B cell (primary cell): ENCODE measurements at regions not wholly inside any gene's neighbourhood (a gene's known extent, or its start where the extent isn't known, plus 50 kb on each side); places are given as distances from the start of the nearest gene placed in this dataset.

Source experiments
- ATAC-seq: fragments of 200-7000 bp; cut with Tn5 transposase; one replicate; pipeline ENCODE4 v1.10.0; 2021; ENCODE audit warnings: low read depth, mild to moderate bottlenecking, moderate number of reproducible peaks, moderate library complexity
- CTCF ChIA-PET: fragments of 350-600 bp; sonication (Branson Sonifier 250); formaldehyde crosslinking; loops from one replicate; lab custom pipeline; 2021; ENCODE audit warnings: antibody characterized with exemption, inconsistent platforms; lab: Charles Lee
- POLR2A ChIA-PET: fragments of 350-600 bp; sonication (Branson Sonifier 250); formaldehyde crosslinking; loops from one replicate; lab custom pipeline; 2021; ENCODE audit warnings: antibody characterized with exemption; lab: Charles Lee
- DNase-seq: peaks from one replicate; pipeline ENCODE4 v3.0.0; 2013
- H2AFZ ChIP-seq: 2 replicates; pipeline ENCODE4 v1.6.1; 2012; ENCODE audit warnings: mild to moderate bottlenecking, low read depth, low read length; ENCODE audit not compliant: insufficient read depth, poor library complexity, severe bottlenecking
- H3K27ac ChIP-seq, 2 donors: 1 replicate in 1 of 2; 2 replicates in 1 of 2; pipeline ENCODE4 v1.5.1; 2012 to 2013; ENCODE audit warnings: low read length in 2 of 2, mild to moderate bottlenecking in 2 of 2, moderate library complexity in 1 of 2
- H3K27me3 ChIP-seq, 4 experiments: fragments of 200-600 bp in 1 of 4; sonication (generic) in 1 of 4; replicated peaks in 1 of 4; 1 replicate in 2 of 4; 2 replicates in 2 of 4; pipeline versions ENCODE4 v1.6.1 to v1.7.0; 2013 to 2016; ENCODE audit warnings: low read length in 3 of 4, mild to moderate bottlenecking in 2 of 4, mixed read lengths in 1 of 4, moderate library complexity in 1 of 4; ENCODE audit not compliant: insufficient read depth in 4 of 4, control insufficient read depth in 3 of 4; ENCODE audit errors: control extremely low read depth in 1 of 4
- H3K36me3 ChIP-seq, 2 experiments: replicated peaks in 1 of 2; 1 replicate in 1 of 2; 2 replicates in 1 of 2; pipeline versions ENCODE4 v1.6.1 to v1.7.1; 2013; ENCODE audit warnings: low read length in 1 of 2; ENCODE audit not compliant: insufficient read depth in 2 of 2, control insufficient read depth in 1 of 2; ENCODE audit errors: control extremely low read depth in 1 of 2, extremely low read depth in 1 of 2
- H3K4me1 ChIP-seq, 2 donors: fragments of 200-600 bp in 1 of 2; sonication (generic) in 1 of 2; 1 replicate in 1 of 2; 2 replicates in 1 of 2; pipeline versions ENCODE4 v1.5.1 to v1.6.1; 2013 to 2017; ENCODE audit warnings: low read length in 2 of 2; ENCODE audit not compliant: control insufficient read depth in 2 of 2, insufficient read depth in 2 of 2
- H3K4me2 ChIP-seq: replicated peaks from 2 replicates; pipeline ENCODE3; 2012; ENCODE audit warnings: mild to moderate bottlenecking, low read depth, low read length; ENCODE audit not compliant: poor library complexity, severe bottlenecking
- H3K4me3 ChIP-seq, 5 experiments: fragments of 200-600 bp in 1 of 5; sonication (generic) in 1 of 5; 1 replicate in 3 of 5; 2 replicates in 2 of 5; pipeline versions ENCODE4 v1.5.1 to v1.7.0; 2011 to 2016; ENCODE audit warnings: low read length in 4 of 5, mild to moderate bottlenecking in 4 of 5, low read depth in 2 of 5, control low read depth in 1 of 5, moderate library complexity in 1 of 5; ENCODE audit not compliant: insufficient read depth in 1 of 5; ENCODE audit errors: control extremely low read depth in 1 of 5, extremely low read depth in 1 of 5
- H3K79me2 ChIP-seq: fragments of 200-600 bp; sonication (generic); one replicate; pipeline ENCODE4 v1.6.0; 2016; ENCODE audit warnings: low read length; ENCODE audit not compliant: control insufficient read depth, insufficient read depth
- H3K9ac ChIP-seq: fragments of 200-600 bp; sonication (generic); 2 replicates; pipeline ENCODE4 v1.6.1; 2017; ENCODE audit warnings: mild to moderate bottlenecking, low read length, moderate library complexity
- H3K9me3 ChIP-seq, 3 donors: one replicate each; pipeline versions ENCODE4 v1.6.1 to v1.7.1; 2013; ENCODE audit warnings: low read length in 2 of 3; ENCODE audit not compliant: control insufficient read depth in 2 of 3, insufficient read depth in 1 of 3; ENCODE audit errors: control extremely low read depth in 1 of 3
- H4K20me1 ChIP-seq: 2 replicates; pipeline ENCODE4 v1.6.0; 2012; ENCODE audit warnings: mild to moderate bottlenecking, low read length; ENCODE audit not compliant: insufficient read depth, control insufficient read depth, poor library complexity, severe bottlenecking
- H3K27ac Mint-ChIP-seq: one replicate; pipeline ENCODE4 v1.8.0; 2021; ENCODE audit warnings: mixed read lengths
- H3K27me3 Mint-ChIP-seq: one replicate; pipeline ENCODE4 v1.8.0; 2021; ENCODE audit warnings: mixed read lengths
- H3K4me1 Mint-ChIP-seq: one replicate; pipeline ENCODE4 v1.8.0; 2021; ENCODE audit warnings: mixed read lengths
- H3K4me3 Mint-ChIP-seq: one replicate; pipeline ENCODE4 v1.8.0; 2021; ENCODE audit warnings: mixed read lengths
- H3K9me3 Mint-ChIP-seq: one replicate; pipeline ENCODE4 v1.8.0; 2022; ENCODE audit warnings: mixed read lengths; ENCODE audit not compliant: insufficient read depth
- EZH2 ChIP-seq: IDR thresholded peaks from 2 replicates; pipeline ENCODE4 v1.6.1; 2012; ENCODE audit warnings: borderline replicate concordance, low read depth, mild to moderate bottlenecking, moderate library complexity, low read length; ENCODE audit not compliant: insufficient read depth, poor library complexity, severe bottlenecking
- WGBS: methylation state at CpG from one replicate; pipeline ENCODE4 v1.1.5; 2013; ENCODE audit warnings: missing lambda C conversion rate; ENCODE audit not compliant: insufficient coverage; 5-methylcytosine and 5-hydroxymethylcytosine counted together
- intact Hi-C: fragments of 100-400 bp; cut with micrococcal nuclease; formaldehyde crosslinking; loops from one replicate; pipeline ENCODE4 v1.10.0; 2022
- TF ChIP-seq, protein P1 (sequence below): fragments of 200-600 bp; IDR thresholded peaks from one replicate; pipeline ENCODE4 v1.8.0; 2022; ENCODE audit warnings: antibody characterized with exemption, mild to moderate bottlenecking

DNA sequence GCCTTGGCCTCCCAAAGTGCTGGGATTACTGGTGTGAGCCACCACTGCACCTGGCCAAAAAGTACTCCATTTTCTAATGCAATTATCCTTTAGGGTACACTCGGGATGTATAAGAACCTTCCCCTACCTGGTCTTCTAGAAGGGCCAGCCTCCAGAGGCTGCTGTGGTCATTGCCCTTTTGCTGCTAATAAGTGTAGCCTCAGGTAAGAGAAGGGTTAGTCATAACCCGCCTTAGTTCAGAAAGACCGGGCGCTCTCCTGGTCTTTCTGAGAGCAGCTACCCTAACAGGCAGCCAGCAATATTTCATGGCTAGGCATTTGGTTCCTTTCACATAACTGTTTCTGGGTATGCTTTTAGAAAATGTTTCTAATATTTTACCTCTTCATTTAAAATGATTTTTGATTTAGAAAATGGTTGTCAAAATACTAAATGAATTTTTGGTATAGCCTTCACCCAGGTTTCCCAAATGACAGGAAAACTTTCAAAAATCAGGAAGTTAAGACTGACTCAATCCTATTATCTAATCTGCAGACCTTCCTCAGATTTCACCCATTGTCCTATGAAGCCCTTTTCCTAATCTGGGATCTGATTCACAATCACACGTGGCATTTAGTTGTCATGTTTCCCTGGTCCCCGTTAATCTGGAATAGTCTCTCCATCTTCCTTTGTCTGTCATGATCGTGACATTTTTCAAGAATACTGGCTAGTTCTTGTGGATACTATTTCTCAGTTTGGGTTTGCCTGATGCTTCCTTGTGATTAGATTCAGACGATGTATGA lies 479.0 kb downstream of the SIPA1L2 start:
- CTCF ChIA-PET, result no interaction called here

DNA sequence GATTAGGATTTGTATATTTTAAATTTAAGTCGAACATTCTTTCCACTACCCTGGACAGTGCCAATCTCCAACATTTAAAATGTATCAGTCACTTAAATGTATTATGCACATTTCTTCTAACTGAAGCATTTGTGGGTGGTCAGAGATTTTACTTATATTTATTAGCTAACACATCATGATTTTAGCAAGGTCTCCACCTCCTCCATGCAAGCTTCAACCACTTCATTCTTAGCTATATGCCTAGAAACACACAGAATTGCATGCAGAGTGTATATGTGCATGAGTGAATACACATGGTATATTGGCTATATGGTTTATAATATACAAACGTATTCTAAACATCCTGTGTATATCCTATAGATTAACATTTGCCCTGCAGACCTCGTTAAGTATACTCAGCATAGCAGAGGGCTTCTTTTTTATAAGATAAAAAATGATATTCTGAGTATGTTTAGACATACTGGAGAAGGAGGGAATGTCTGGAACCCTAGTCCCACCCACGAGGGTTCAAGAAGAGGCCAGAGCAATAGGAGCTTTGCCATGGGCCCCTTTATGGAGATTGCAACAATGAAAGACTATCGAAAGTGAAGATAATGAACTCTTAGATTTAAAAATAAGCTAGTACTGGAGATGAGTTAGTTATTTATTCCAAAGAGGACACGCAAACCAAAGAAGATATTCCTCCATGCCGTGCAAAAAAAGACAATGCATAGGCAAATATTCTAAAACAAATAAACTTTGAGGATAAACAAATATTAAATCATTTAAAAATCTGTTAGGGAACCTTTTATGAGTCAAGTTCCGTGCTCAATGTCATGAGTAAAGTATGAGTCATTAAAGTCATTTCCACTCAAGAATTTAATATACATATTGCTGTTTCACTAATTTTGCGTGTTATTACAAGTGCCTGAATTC lies 480.4 kb downstream of the SIPA1L2 start:
- Histone ChIP-seq H3K27ac (no peak overlapping the region), H3K4me1 (no peaks in the 10 kb centered on the region), H3K4me2 (no peak overlapping the region), H3K4me3 (no peak overlapping the region), H3K27me3 (peaks cover 0 to 3% (median 0%) of the 10 kb centered on the region in 4 experiments), H3K79me2 (no peaks in the 10 kb centered on the region), H3K36me3 (no peaks in the 10 kb centered on the region), H4K20me1 (no peaks in the 10 kb centered on the region), H3K9me3 (peaks cover 0 to 1% (median 0%) of the 10 kb centered on the region in 3 donors), H2AFZ (no peak overlapping the region), H3K9ac (no peak overlapping the region)
- Mint-ChIP-seq H3K4me3 (no peak overlapping the region), H3K4me1 (no peaks in the 10 kb centered on the region), H3K9me3 (no peaks in the 10 kb centered on the region), H3K27me3 (peaks cover 4% of the 10 kb centered on the region), H3K27ac (no peak overlapping the region)
- ChIA-PET CTCF (no interaction called here), POLR2A (no interaction called here)
- intact Hi-C loops, result no loop called here
- no peak for TF ChIP-seq EZH2
- TF ChIP-seq, protein P1, sequence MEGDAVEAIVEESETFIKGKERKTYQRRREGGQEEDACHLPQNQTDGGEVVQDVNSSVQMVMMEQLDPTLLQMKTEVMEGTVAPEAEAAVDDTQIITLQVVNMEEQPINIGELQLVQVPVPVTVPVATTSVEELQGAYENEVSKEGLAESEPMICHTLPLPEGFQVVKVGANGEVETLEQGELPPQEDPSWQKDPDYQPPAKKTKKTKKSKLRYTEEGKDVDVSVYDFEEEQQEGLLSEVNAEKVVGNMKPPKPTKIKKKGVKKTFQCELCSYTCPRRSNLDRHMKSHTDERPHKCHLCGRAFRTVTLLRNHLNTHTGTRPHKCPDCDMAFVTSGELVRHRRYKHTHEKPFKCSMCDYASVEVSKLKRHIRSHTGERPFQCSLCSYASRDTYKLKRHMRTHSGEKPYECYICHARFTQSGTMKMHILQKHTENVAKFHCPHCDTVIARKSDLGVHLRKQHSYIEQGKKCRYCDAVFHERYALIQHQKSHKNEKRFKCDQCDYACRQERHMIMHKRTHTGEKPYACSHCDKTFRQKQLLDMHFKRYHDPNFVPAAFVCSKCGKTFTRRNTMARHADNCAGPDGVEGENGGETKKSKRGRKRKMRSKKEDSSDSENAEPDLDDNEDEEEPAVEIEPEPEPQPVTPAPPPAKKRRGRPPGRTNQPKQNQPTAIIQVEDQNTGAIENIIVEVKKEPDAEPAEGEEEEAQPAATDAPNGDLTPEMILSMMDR, result no peak
- ATAC-seq (no peak), DNase-seq (no peak)
- WGBS, result 71% methylated on average over 1 of the region's 9 CpGs

More for the DNA sequence above, 479.0 kb downstream of the SIPA1L2 start:
- H3K27me3 ChIP-seq, result peaks cover 0 to 3% (median 0%) of the 10 kb centered on the region in 4 experiments
- no peak overlapping the region for H3K4me2 ChIP-seq
- WGBS, result 67% methylated on average over 4 of the region's 8 CpGs
- no peak for ATAC-seq
- TF ChIP-seq EZH2, result no peak
- no peak overlapping the region for H3K4me3 ChIP-seq
- H2AFZ ChIP-seq, result no peak overlapping the region
- Mint-ChIP-seq H3K27me3 (peaks cover 4% of the 10 kb centered on the region), H3K27ac (no peak overlapping the region), H3K9me3 (no peaks in the 10 kb centered on the region), H3K4me3 (no peak overlapping the region), H3K4me1 (no peaks in the 10 kb centered on the region)
- H3K9me3 ChIP-seq, result peaks cover 0 to 1% (median 0%) of the 10 kb centered on the region in 3 donors
- H3K9ac ChIP-seq, result no peak overlapping the region
- no peaks in the 10 kb centered on the region for H3K79me2 ChIP-seq
- H3K27ac ChIP-seq, result no peak overlapping the region
- POLR2A ChIA-PET, result no interaction called here
- H4K20me1 ChIP-seq, result no peaks in the 10 kb centered on the region
- intact Hi-C loops, result no loop called here
- no peaks in the 10 kb centered on the region for H3K4me1 ChIP-seq
- no peak for DNase-seq
- no peaks in the 10 kb centered on the region for H3K36me3 ChIP-seq
